HAP-1 (cell line): ENCODE measurements at regions not wholly inside any gene's neighbourhood (a gene's known extent, or its start where the extent isn't known, plus 50 kb on each side); places are given as distances from the start of the nearest gene placed in this dataset.
A peak's percentile ranks its signal among the peaks of the same experiment; 100 is the strongest.

Source experiments
- DNase-seq, 2 experiments: peaks; one replicate each; pipeline ENCODE4 v3.0.0-alpha.2; 2016 to 2020; ENCODE audit warnings: low spot score in 2 of 2
- H3K27me3 ChIP-seq: fragments of 250-450 bp; sonication (Bioruptor Pico); 2 replicates; pipeline ENCODE4 v1.5.1; 2020; ENCODE audit warnings: low read depth, mild to moderate bottlenecking, moderate library complexity
- H3K36me3 ChIP-seq: fragments of 250-450 bp; sonication (Bioruptor Pico); replicated peaks from 2 replicates; pipeline ENCODE4 v1.5.1; 2020; ENCODE audit warnings: mild to moderate bottlenecking
- H3K4me1 ChIP-seq: fragments of 250-450 bp; sonication (Bioruptor Pico); 2 replicates; pipeline ENCODE4 v1.5.1; 2020; ENCODE audit warnings: mild to moderate bottlenecking
- H3K4me3 ChIP-seq: fragments of 250-450 bp; sonication (Bioruptor Pico); 2 replicates; pipeline ENCODE4 v1.5.1; 2020; ENCODE audit warnings: mild to moderate bottlenecking, moderate library complexity
- H3K9me3 ChIP-seq: fragments of 250-450 bp; sonication (Bioruptor Pico); 2 replicates; pipeline ENCODE4 v1.5.1; 2020; ENCODE audit warnings: mild to moderate bottlenecking, moderate library complexity
- in situ Hi-C: fragments of 300-500 bp; cut with MboI; formaldehyde crosslinking; loops from 3 replicates; pipeline ENCODE4 v1.14.3; 2020; ENCODE audit warnings: low sequenced_read_pairs, inconsistent platforms, mixed read lengths

GRCh38 chr10:28975891-28976531, 298.7 kb downstream of the BAMBI start:
- Histone ChIP-seq H3K27me3 (no peaks in the 10 kb centered on the region), H3K36me3 (no peaks in the 10 kb centered on the region), H3K9me3 (no peaks in the 10 kb centered on the region), H3K4me1 (peaks cover 10% of the 10 kb centered on the region), H3K4me3 (no peak overlapping the region)
- in situ Hi-C loops: no loop called here
- peak; percentile 83 to 91 for DNase-seq

GRCh38 chr10:28977518-28977917, 300.2 kb downstream of the BAMBI start:
- no peak for DNase-seq
- in situ Hi-C loops: no loop called here
- Histone ChIP-seq H3K36me3 (no peaks in the 10 kb centered on the region), H3K9me3 (no peaks in the 10 kb centered on the region), H3K27me3 (peaks cover 3% of the 10 kb centered on the region; the same call in 1 of the 2 replicates), H3K4me3 (no peak overlapping the region), H3K4me1 (peaks cover 10% of the 10 kb centered on the region)

- no peaks in the 10 kb centered on the region for H3K36me3 ChIP-seq
- DNase-seq: no peak
- no peak overlapping the region for H3K4me3 ChIP-seq
- in situ Hi-C loops: no loop called here
- H3K27me3 ChIP-seq: peaks cover 3% of the 10 kb centered on the region; the same call in 1 of the 2 replicates
- no peaks in the 10 kb centered on the region for H3K9me3 ChIP-seq
- peaks cover 10% of the 10 kb centered on the region for H3K4me1 ChIP-seq
Observed at GRCh38 chr10:28980264-28980663, 302.9 kb downstream of the BAMBI start.

- H3K36me3 ChIP-seq: no peaks in the 10 kb centered on the region
- H3K9me3 ChIP-seq: no peaks in the 10 kb centered on the region
- peaks cover 5% of the 10 kb centered on the region for H3K4me1 ChIP-seq
- H3K27me3 ChIP-seq: peaks cover 3% of the 10 kb centered on the region; the same call in 1 of the 2 replicates
- no peak for DNase-seq
- H3K4me3 ChIP-seq: no peak overlapping the region
- in situ Hi-C loops: no loop called here
Observed at GRCh38 chr10:28981007-28981406, 303.7 kb downstream of the BAMBI start.

GRCh38 chr10:28982974-28983373, 305.7 kb downstream of the BAMBI start:
- no peaks in the 10 kb centered on the region for H3K36me3 ChIP-seq
- in situ Hi-C loops: no loop called here
- H3K4me1 ChIP-seq: no peaks in the 10 kb centered on the region
- no peaks in the 10 kb centered on the region for H3K9me3 ChIP-seq
- H3K4me3 ChIP-seq: no peak overlapping the region
- DNase-seq: no peak
- H3K27me3 ChIP-seq: peaks cover 3% of the 10 kb centered on the region; the same call in 1 of the 2 replicates

- H3K27me3 ChIP-seq: peaks cover 3% of the 10 kb centered on the region; the same call in 1 of the 2 replicates
- no peaks in the 10 kb centered on the region for H3K4me1 ChIP-seq
- in situ Hi-C loops: no loop called here
- no peaks in the 10 kb centered on the region for H3K9me3 ChIP-seq
- DNase-seq: no peak
- no peaks in the 10 kb centered on the region for H3K36me3 ChIP-seq
- H3K4me3 ChIP-seq: no peak overlapping the region
Observed at GRCh38 chr10:28983799-28984198, 305.1 kb upstream of the LYZL1 start.

GRCh38 chr10:28984431-28984830, 304.4 kb upstream of the LYZL1 start:
- H3K9me3 ChIP-seq: no peaks in the 10 kb centered on the region
- H3K27me3 ChIP-seq: peaks cover 3% of the 10 kb centered on the region; the same call in 1 of the 2 replicates
- no peak overlapping the region for H3K4me3 ChIP-seq
- no peak for DNase-seq
- no peaks in the 10 kb centered on the region for H3K36me3 ChIP-seq
- H3K4me1 ChIP-seq: no peaks in the 10 kb centered on the region
- in situ Hi-C loops: no loop called here

- Histone ChIP-seq H3K9me3 (no peaks in the 10 kb centered on the region), H3K27me3 (peaks cover 3% of the 10 kb centered on the region; the same call in 1 of the 2 replicates), H3K36me3 (no peaks in the 10 kb centered on the region), H3K4me1 (no peaks in the 10 kb centered on the region), H3K4me3 (no peak overlapping the region)
- in situ Hi-C loops: no loop called here
- no peak for DNase-seq
Observed at GRCh38 chr10:28985137-28985885, 303.6 kb upstream of the LYZL1 start.

GRCh38 chr10:28986117-28986792, 302.6 kb upstream of the LYZL1 start:
- DNase-seq: no peak
- Histone ChIP-seq H3K9me3 (0 out of 2 replicates have a peak, but pooled peaks cover 2% of the 10 kb centered on the region), H3K36me3 (no peaks in the 10 kb centered on the region), H3K4me3 (no peak overlapping the region), H3K4me1 (peaks cover 4% of the 10 kb centered on the region), H3K27me3 (peaks cover 2% of the 10 kb centered on the region; the same call in 1 of the 2 replicates)
- in situ Hi-C loops: no loop called here

- in situ Hi-C loops: no loop called here
- Histone ChIP-seq H3K27me3 (no peaks in the 10 kb centered on the region), H3K9me3 (0 out of 2 replicates have a peak, but pooled peaks cover 2% of the 10 kb centered on the region), H3K4me3 (no peak overlapping the region), H3K36me3 (no peaks in the 10 kb centered on the region), H3K4me1 (peaks cover 8% of the 10 kb centered on the region)
- no peak for DNase-seq
Observed at GRCh38 chr10:28986856-28987255, 302.0 kb upstream of the LYZL1 start.

GRCh38 chr10:28987555-28988320, 301.1 kb upstream of the LYZL1 start:
- H3K36me3 ChIP-seq: no peaks in the 10 kb centered on the region
- no peaks in the 10 kb centered on the region for H3K27me3 ChIP-seq
- H3K4me3 ChIP-seq: no peak overlapping the region
- H3K9me3 ChIP-seq: 0 out of 2 replicates have a peak, but pooled peaks cover 2% of the 10 kb centered on the region
- in situ Hi-C loops: no loop called here
- no peak for DNase-seq
- peaks cover 12% of the 10 kb centered on the region for H3K4me1 ChIP-seq

GRCh38 chr10:28988980-28989379, 299.9 kb upstream of the LYZL1 start:
- in situ Hi-C loops: no loop called here
- no peaks in the 10 kb centered on the region for H3K27me3 ChIP-seq
- DNase-seq: no peak

More at GRCh38 chr10:28988980-28989379, 299.9 kb upstream of the LYZL1 start:
- 0 out of 2 replicates have a peak, but pooled peaks cover 2% of the 10 kb centered on the region for H3K9me3 ChIP-seq
- no peak overlapping the region for H3K4me3 ChIP-seq
- H3K4me1 ChIP-seq: peaks cover 12% of the 10 kb centered on the region
- no peaks in the 10 kb centered on the region for H3K36me3 ChIP-seq
